GM06990 (cell line): ENCODE measurements at regions not wholly inside any gene's neighbourhood (a gene's known extent, or its start where the extent isn't known, plus 50 kb on each side); places are given as distances from the start of the nearest gene placed in this dataset.

ENCODE experiments used
- DNase-seq: peaks from one replicate; pipeline ENCODE4 v3.0.0-alpha.2; 2011; ENCODE audit not compliant: insufficient read length; ENCODE audit errors: extremely low read depth
- H3K27me3 ChIP-seq: replicated peaks from 2 replicates; pipeline ENCODE4 v1.6.0; 2011; ENCODE audit warnings: low read length; ENCODE audit not compliant: control insufficient read depth, insufficient read depth
- H3K36me3 ChIP-seq: 2 replicates; pipeline ENCODE4 v1.5.1; 2011; ENCODE audit warnings: low read length; ENCODE audit not compliant: control insufficient read depth, insufficient read depth
- H3K4me3 ChIP-seq: replicated peaks from 2 replicates; pipeline ENCODE4 v1.5.1; 2011; ENCODE audit warnings: low read depth, mild to moderate bottlenecking, control low read depth, low read length
- CTCF ChIP-seq: IDR thresholded peaks from 2 replicates; pipeline ENCODE4 v1.5.1; 2011; ENCODE audit warnings: low read length, control low read depth, mild to moderate bottlenecking, inconsistent platforms; ENCODE audit not compliant: insufficient read depth, poor library complexity, severe bottlenecking

- no peaks in the 10 kb centered on the region for H3K27me3 ChIP-seq
- no peak for TF ChIP-seq CTCF
- DNase-seq: no peak
- no peaks in the 10 kb centered on the region for H3K36me3 ChIP-seq
- no peak overlapping the region for H3K4me3 ChIP-seq
These were observed 163.9 kb downstream of the PTCSC3 start for GRCh38 chr14:36012621-36013020.

GRCh38 chr14:36009643-36010042 lies 166.9 kb downstream of the PTCSC3 start:
- no peak for DNase-seq
- H3K4me3 ChIP-seq: no peak overlapping the region
- H3K27me3 ChIP-seq: no peaks in the 10 kb centered on the region
- TF ChIP-seq CTCF: no peak
- H3K36me3 ChIP-seq: no peaks in the 10 kb centered on the region

GRCh38 chr14:36006623-36007022 lies 169.9 kb downstream of the PTCSC3 start:
- no peak overlapping the region for H3K4me3 ChIP-seq
- TF ChIP-seq CTCF: no peak
- H3K36me3 ChIP-seq: no peaks in the 10 kb centered on the region
- DNase-seq: no peak
- H3K27me3 ChIP-seq: no peaks in the 10 kb centered on the region

GRCh38 chr14:36005670-36006069 lies 170.9 kb downstream of the PTCSC3 start:
- no peak overlapping the region for H3K4me3 ChIP-seq
- no peak for DNase-seq
- no peak for TF ChIP-seq CTCF
- H3K27me3 ChIP-seq: no peaks in the 10 kb centered on the region
- H3K36me3 ChIP-seq: no peaks in the 10 kb centered on the region

- no peaks in the 10 kb centered on the region for H3K36me3 ChIP-seq
- no peak for TF ChIP-seq CTCF
- H3K4me3 ChIP-seq: no peak overlapping the region
- no peak for DNase-seq
- H3K27me3 ChIP-seq: no peaks in the 10 kb centered on the region
These were observed 174.6 kb downstream of the PTCSC3 start for GRCh38 chr14:36001936-36002335.

GRCh38 chr14:35999294-35999693 lies 173.2 kb downstream of the BRMS1L start:
- no peak for TF ChIP-seq CTCF
- Histone ChIP-seq H3K4me3 (no peak overlapping the region), H3K27me3 (no peaks in the 10 kb centered on the region), H3K36me3 (no peaks in the 10 kb centered on the region)
- no peak for DNase-seq
